Hepatocyte (in vitro differentiated cells): ENCODE measurements at regions not wholly inside any gene's neighbourhood (a gene's known extent, or its start where the extent isn't known, plus 50 kb on each side); places are given as distances from the start of the nearest gene placed in this dataset.

ENCODE experiments used
- EZH2 ChIP-seq: fragments of 200-600 bp; sonication (generic); IDR thresholded peaks from 2 replicates; pipeline ENCODE4 v1.6.1; 2016; ENCODE audit warnings: antibody characterized with exemption, mild to moderate bottlenecking, borderline replicate concordance
- TF ChIP-seq, protein P1 (sequence below): fragments of 200-600 bp; sonication (generic); IDR thresholded peaks from 2 replicates; pipeline ENCODE4 v1.5.1; 2016; ENCODE audit warnings: antibody characterized with exemption, mild to moderate bottlenecking; ENCODE audit not compliant: poor library complexity

DNA sequence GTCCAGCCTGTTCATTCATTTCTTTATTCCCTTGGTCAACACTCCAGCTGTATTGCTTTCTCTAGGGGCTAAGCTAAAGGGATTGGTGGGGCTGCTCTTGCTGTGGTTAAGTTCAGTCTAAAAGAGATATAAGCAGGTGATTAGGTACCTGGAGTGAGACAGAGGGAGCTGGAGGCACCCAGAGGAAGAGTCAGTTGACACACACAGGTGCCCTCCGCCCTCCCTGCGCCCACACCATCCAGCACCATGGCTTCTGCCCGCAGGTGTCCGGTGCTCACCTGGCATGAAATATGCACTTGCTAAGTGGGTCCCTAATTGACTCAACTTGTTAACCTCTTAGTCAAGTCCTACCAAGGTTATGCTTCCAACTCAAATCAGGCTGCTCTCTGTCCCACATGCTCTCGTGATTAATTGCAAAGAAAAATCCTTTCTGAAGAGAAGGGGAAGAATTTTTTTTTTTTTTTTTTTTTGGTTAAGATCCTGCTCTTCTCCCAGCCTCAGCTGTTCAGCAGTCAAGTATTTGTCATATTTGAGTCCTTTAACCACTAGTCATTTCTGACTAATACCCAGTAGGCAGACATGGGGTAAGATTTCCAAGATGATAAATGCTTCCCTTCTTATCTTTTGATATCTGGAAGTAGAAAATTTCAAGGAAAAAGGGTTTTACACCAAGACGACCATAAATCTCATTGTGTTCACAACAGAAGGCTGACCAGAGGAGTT lies 199.8 kb upstream of the WSCD1 start:
- TF ChIP-seq EZH2: no peak
- TF ChIP-seq, protein P1, sequence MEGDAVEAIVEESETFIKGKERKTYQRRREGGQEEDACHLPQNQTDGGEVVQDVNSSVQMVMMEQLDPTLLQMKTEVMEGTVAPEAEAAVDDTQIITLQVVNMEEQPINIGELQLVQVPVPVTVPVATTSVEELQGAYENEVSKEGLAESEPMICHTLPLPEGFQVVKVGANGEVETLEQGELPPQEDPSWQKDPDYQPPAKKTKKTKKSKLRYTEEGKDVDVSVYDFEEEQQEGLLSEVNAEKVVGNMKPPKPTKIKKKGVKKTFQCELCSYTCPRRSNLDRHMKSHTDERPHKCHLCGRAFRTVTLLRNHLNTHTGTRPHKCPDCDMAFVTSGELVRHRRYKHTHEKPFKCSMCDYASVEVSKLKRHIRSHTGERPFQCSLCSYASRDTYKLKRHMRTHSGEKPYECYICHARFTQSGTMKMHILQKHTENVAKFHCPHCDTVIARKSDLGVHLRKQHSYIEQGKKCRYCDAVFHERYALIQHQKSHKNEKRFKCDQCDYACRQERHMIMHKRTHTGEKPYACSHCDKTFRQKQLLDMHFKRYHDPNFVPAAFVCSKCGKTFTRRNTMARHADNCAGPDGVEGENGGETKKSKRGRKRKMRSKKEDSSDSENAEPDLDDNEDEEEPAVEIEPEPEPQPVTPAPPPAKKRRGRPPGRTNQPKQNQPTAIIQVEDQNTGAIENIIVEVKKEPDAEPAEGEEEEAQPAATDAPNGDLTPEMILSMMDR: no peak
